IMR-90 (cell line): ENCODE measurements at regions not wholly inside any gene's neighbourhood (a gene's known extent, or its start where the extent isn't known, plus 50 kb on each side); places are given as distances from the start of the nearest gene placed in this dataset.

ENCODE experiments used
- ATAC-seq: fragments of 200-7000 bp; cut with Tn5 transposase; 2 replicates; pipeline ENCODE4 v1.9.1; 2020; ENCODE audit warnings: low read depth, mild to moderate bottlenecking, moderate library complexity
- BruUV-seq: library from RNA; stranded (reverse); fragments of 400-500 nt; replicated peaks from 2 replicates; lab custom pipeline; 2021; lab: Mats Ljungman, UMichigan
- CTCF ChIA-PET: fragments of 300-600 bp; formaldehyde crosslinking; extraction: SDS; loops from one replicate; lab custom pipeline; 2021; ENCODE audit warnings: antibody characterized with exemption; lab: Yijun Ruan, JAX
- POLR2A ChIA-PET: fragments of 300-600 bp; sonication (Branson Sonifier 250); formaldehyde crosslinking; loops from one replicate; lab custom pipeline; 2022; ENCODE audit warnings: antibody characterized with exemption; ENCODE audit not compliant: unreplicated experiment; lab: Charles Lee
- DNase-seq: peaks from one replicate; pipeline ENCODE4 v3.0.0; 2013
- H2AFZ ChIP-seq: replicated peaks from 2 replicates; pipeline ENCODE3; 2013; ENCODE audit warnings: low read length, mild to moderate bottlenecking; ENCODE audit not compliant: poor library complexity
- H2AK5ac ChIP-seq: 2 replicates; pipeline ENCODE4 v1.6.1; 2013; ENCODE audit warnings: low read depth, low read length, inconsistent platforms
- H2AK9ac ChIP-seq: replicated peaks from 2 replicates; pipeline ENCODE3; 2013; ENCODE audit warnings: mild to moderate bottlenecking, low read depth, low read length, moderate library complexity; ENCODE audit not compliant: poor library complexity
- H2BK120ac ChIP-seq: 2 replicates; pipeline ENCODE4 v1.6.1; 2013; ENCODE audit warnings: low read depth, low read length, inconsistent platforms
- H2BK15ac ChIP-seq: 3 replicates; pipeline ENCODE4 v1.6.1; 2013; ENCODE audit warnings: low read depth, low read length, inconsistent platforms
- H2BK20ac ChIP-seq: 2 replicates; pipeline ENCODE4 v1.6.1; 2013; ENCODE audit warnings: low read depth, mild to moderate bottlenecking, inconsistent platforms, low read length, moderate library complexity
- H2BK5ac ChIP-seq: 2 replicates; pipeline ENCODE4 v1.6.1; 2013; ENCODE audit warnings: mild to moderate bottlenecking, low read depth, low read length, inconsistent platforms; ENCODE audit not compliant: poor library complexity, severe bottlenecking
- H3K14ac ChIP-seq: replicated peaks from 2 replicates; pipeline ENCODE4 v1.6.1; 2013; ENCODE audit warnings: low read depth, low read length, inconsistent platforms
- H3K18ac ChIP-seq: 2 replicates; pipeline ENCODE4 v1.6.1; 2013; ENCODE audit warnings: low read depth, low read length, control low read depth
- H3K23ac ChIP-seq: 2 replicates; pipeline ENCODE4 v1.6.1; 2013; ENCODE audit warnings: low read depth, low read length, inconsistent platforms
- H3K27ac ChIP-seq: 2 replicates; pipeline ENCODE4 v1.5.1; 2013; ENCODE audit warnings: mild to moderate bottlenecking, control low read depth, low read length; ENCODE audit not compliant: insufficient read depth
- H3K27me3 ChIP-seq: 2 replicates; pipeline ENCODE4 v1.6.1; 2013; ENCODE audit warnings: low read length; ENCODE audit not compliant: control insufficient read depth, insufficient read depth
- H3K36me3 ChIP-seq: 2 replicates; pipeline ENCODE4 v1.6.1; 2013; ENCODE audit warnings: low read length, mixed read lengths; ENCODE audit not compliant: control insufficient read depth, insufficient read depth
- H3K4ac ChIP-seq: 2 replicates; pipeline ENCODE4 v1.6.1; 2013; ENCODE audit warnings: low read depth, low read length, inconsistent platforms
- H3K4me1 ChIP-seq: 2 replicates; pipeline ENCODE4 v1.6.1; 2013; ENCODE audit warnings: low read length, mixed read lengths; ENCODE audit not compliant: control insufficient read depth, insufficient read depth
- H3K4me2 ChIP-seq: 2 replicates; pipeline ENCODE4 v1.6.1; 2013; ENCODE audit warnings: low read depth, mild to moderate bottlenecking, control low read depth, low read length, moderate library complexity
- H3K4me3 ChIP-seq: 2 replicates; pipeline ENCODE4 v1.5.1; 2013; ENCODE audit warnings: low read depth, mild to moderate bottlenecking, control low read depth, low read length, moderate library complexity; ENCODE audit not compliant: insufficient read depth
- H3K56ac ChIP-seq: 2 replicates; pipeline ENCODE4 v1.6.1; 2013; ENCODE audit warnings: low read length, inconsistent platforms; ENCODE audit not compliant: insufficient read depth; ENCODE audit errors: extremely low read depth
- H3K79me1 ChIP-seq, 2 experiments: 2 replicates each; pipeline ENCODE4 v1.6.1; 2013; ENCODE audit warnings: low read length in 2 of 2, inconsistent platforms in 1 of 2, low read depth in 1 of 2
- H3K9ac ChIP-seq: 2 replicates; pipeline ENCODE4 v1.6.1; 2013; ENCODE audit warnings: low read depth, low read length, control low read depth
- H3K9me1 ChIP-seq: 2 replicates; pipeline ENCODE4 v1.6.1; 2013; ENCODE audit warnings: low read length, inconsistent platforms; ENCODE audit not compliant: insufficient read depth
- H3K9me3 ChIP-seq: 2 replicates; pipeline ENCODE4 v1.6.1; 2013; ENCODE audit warnings: low read length; ENCODE audit not compliant: control insufficient read depth, insufficient read depth
- H4K20me1 ChIP-seq: 2 replicates; pipeline ENCODE4 v1.6.1; 2013; ENCODE audit warnings: low read length, inconsistent platforms; ENCODE audit not compliant: insufficient read depth
- H4K5ac ChIP-seq: 2 replicates; pipeline ENCODE4 v1.6.1; 2013; ENCODE audit warnings: mild to moderate bottlenecking, low read depth, low read length, control low read depth
- H4K8ac ChIP-seq, 2 experiments: 2 replicates each; pipeline ENCODE4 v1.6.1; 2013; ENCODE audit warnings: low read depth in 2 of 2, low read length in 2 of 2, control low read depth in 1 of 2, inconsistent platforms in 1 of 2
- H4K91ac ChIP-seq: 2 replicates; pipeline ENCODE4 v1.6.1; 2013; ENCODE audit warnings: low read depth, low read length, inconsistent platforms; ENCODE audit not compliant: insufficient read depth
- MAFK ChIP-seq: IDR thresholded peaks from 2 replicates; pipeline ENCODE4 v1.6.1; 2012; ENCODE audit warnings: low read depth, low read length, improper control_type of control experiment
- MAZ ChIP-seq: IDR thresholded peaks from 2 replicates; pipeline ENCODE4 v1.6.1; 2012; ENCODE audit warnings: low read depth, mild to moderate bottlenecking, low read length, improper control_type of control experiment, moderate library complexity, borderline replicate concordance
- MXI1 ChIP-seq: IDR thresholded peaks from 2 replicates; pipeline ENCODE4 v1.6.1; 2012; ENCODE audit warnings: low read depth, mild to moderate bottlenecking, low read length, moderate library complexity, borderline replicate concordance
- RFX5 ChIP-seq: IDR thresholded peaks from 2 replicates; pipeline ENCODE4 v1.8.0; 2012; ENCODE audit warnings: low read depth, mild to moderate bottlenecking, low read length, moderate library complexity
- WGBS, 2 experiments: methylation state at CpG; one replicate each; pipeline versions ENCODE4 v1.1.5 to v1.1.7; 2013; ENCODE audit warnings: missing lambda C conversion rate in 2 of 2; ENCODE audit not compliant: insufficient read length in 1 of 2; ENCODE audit errors: extremely low coverage in 2 of 2; 5-methylcytosine and 5-hydroxymethylcytosine counted together
- dilution Hi-C: fragments of 300-500 bp; cut with HindIII; formaldehyde crosslinking; loops from one replicate; pipeline ENCODE4 v1.14.3; 2018; ENCODE audit warnings: low sequenced_read_pairs; ENCODE audit not compliant: unreplicated experiment
- in situ Hi-C: fragments of 300-500 bp; cut with MboI; formaldehyde crosslinking; loops from 3 replicates; pipeline ENCODE4 v1.14.3; 2019; ENCODE audit warnings: low sequenced_read_pairs, inconsistent platforms, mixed read lengths
- intact Hi-C: fragments of 100-400 bp; cut with micrococcal nuclease; formaldehyde crosslinking; loops from 2 replicates; pipeline ENCODE4 v1.10.0; 2022
- TF ChIP-seq, protein P1 (sequence below): conservative IDR thresholded peaks from 2 replicates; pipeline ENCODE4 v1.5.1; 2012; ENCODE audit warnings: mild to moderate bottlenecking, low read depth, low read length, improper control_type of control experiment
- TF ChIP-seq, protein P2 (sequence below): fragments of 150-350 bp; IDR thresholded peaks from 2 replicates; pipeline ENCODE4 v1.6.1; 2016; ENCODE audit warnings: low read depth, mild to moderate bottlenecking, low read length, moderate library complexity, borderline replicate concordance

DNA sequence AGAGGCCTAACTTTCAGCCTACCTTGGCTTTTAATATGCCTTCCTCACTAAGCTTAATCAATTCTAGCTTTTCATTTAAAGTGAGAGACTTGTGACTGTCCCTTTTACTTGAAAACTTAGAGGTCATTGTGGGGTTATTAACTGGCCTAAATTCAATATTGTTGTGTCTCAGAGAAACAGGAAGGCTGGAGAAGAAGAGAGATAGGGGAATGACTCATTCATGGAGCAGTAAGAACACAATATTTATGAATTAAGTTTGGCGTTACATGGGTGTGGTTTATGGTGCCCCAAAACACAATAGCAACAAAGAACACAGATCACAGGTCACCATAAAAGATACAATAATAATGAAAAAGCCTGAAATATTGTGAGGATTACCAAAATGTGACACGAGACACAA is 612.1 kb downstream of the TBC1D4 start:
- no peak overlapping the region for H3K23ac ChIP-seq
- H3K9me3 ChIP-seq = no peaks in the 10 kb centered on the region
- no peak overlapping the region for H4K8ac ChIP-seq
- H3K4me2 ChIP-seq = no peak overlapping the region
- H4K20me1 ChIP-seq = no peaks in the 10 kb centered on the region
- no peak overlapping the region for H2BK120ac ChIP-seq
- ChIA-PET CTCF (no interaction called here), POLR2A (no interaction called here)
- H2AFZ ChIP-seq = no peak overlapping the region
- no peak overlapping the region for H4K91ac ChIP-seq
- no peak overlapping the region for H3K18ac ChIP-seq
- no peaks in the 10 kb centered on the region for H3K79me1 ChIP-seq
- H2BK20ac ChIP-seq = no peak overlapping the region
- no peak overlapping the region for H2AK9ac ChIP-seq
- no peak for ATAC-seq
- H4K5ac ChIP-seq = no peak overlapping the region
- no peak overlapping the region for H2BK15ac ChIP-seq
- H2BK5ac ChIP-seq = no peak overlapping the region
- H3K9ac ChIP-seq = no peak overlapping the region
- no CpG with 5 or more reads among the region's 2 CpGs for WGBS, 2 experiments
- H3K14ac ChIP-seq = no peak overlapping the region
- H3K27me3 ChIP-seq = no peaks in the 10 kb centered on the region
- H3K4ac ChIP-seq = no peak overlapping the region
- TF ChIP-seq, protein P1, sequence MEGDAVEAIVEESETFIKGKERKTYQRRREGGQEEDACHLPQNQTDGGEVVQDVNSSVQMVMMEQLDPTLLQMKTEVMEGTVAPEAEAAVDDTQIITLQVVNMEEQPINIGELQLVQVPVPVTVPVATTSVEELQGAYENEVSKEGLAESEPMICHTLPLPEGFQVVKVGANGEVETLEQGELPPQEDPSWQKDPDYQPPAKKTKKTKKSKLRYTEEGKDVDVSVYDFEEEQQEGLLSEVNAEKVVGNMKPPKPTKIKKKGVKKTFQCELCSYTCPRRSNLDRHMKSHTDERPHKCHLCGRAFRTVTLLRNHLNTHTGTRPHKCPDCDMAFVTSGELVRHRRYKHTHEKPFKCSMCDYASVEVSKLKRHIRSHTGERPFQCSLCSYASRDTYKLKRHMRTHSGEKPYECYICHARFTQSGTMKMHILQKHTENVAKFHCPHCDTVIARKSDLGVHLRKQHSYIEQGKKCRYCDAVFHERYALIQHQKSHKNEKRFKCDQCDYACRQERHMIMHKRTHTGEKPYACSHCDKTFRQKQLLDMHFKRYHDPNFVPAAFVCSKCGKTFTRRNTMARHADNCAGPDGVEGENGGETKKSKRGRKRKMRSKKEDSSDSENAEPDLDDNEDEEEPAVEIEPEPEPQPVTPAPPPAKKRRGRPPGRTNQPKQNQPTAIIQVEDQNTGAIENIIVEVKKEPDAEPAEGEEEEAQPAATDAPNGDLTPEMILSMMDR = no peak
- TF ChIP-seq RFX5 (no peak), MXI1 (no peak), MAFK (no peak), MAZ (no peak)
- TF ChIP-seq, protein P2, sequence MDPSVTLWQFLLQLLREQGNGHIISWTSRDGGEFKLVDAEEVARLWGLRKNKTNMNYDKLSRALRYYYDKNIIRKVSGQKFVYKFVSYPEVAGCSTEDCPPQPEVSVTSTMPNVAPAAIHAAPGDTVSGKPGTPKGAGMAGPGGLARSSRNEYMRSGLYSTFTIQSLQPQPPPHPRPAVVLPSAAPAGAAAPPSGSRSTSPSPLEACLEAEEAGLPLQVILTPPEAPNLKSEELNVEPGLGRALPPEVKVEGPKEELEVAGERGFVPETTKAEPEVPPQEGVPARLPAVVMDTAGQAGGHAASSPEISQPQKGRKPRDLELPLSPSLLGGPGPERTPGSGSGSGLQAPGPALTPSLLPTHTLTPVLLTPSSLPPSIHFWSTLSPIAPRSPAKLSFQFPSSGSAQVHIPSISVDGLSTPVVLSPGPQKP = no peak
- H3K4me1 ChIP-seq = no peaks in the 10 kb centered on the region
- H3K4me3 ChIP-seq = no peak overlapping the region
- in situ Hi-C loops = no loop called here
- intact Hi-C loops = no loop called here
- H3K56ac ChIP-seq = no peak overlapping the region
- H3K27ac ChIP-seq = no peak overlapping the region
- no peak overlapping the region for H2AK5ac ChIP-seq
- no TSS peak for BruUV-seq
- H3K36me3 ChIP-seq = no peaks in the 10 kb centered on the region
- dilution Hi-C loops = no loop called here
- no peaks in the 10 kb centered on the region for H3K9me1 ChIP-seq
- no peak for DNase-seq
